ENCODE measurements at regions not wholly inside any gene's neighbourhood (a gene's known extent, or its start where the extent isn't known, plus 50 kb on each side); places are given as distances from the start of the nearest gene placed in this dataset.

DNA sequence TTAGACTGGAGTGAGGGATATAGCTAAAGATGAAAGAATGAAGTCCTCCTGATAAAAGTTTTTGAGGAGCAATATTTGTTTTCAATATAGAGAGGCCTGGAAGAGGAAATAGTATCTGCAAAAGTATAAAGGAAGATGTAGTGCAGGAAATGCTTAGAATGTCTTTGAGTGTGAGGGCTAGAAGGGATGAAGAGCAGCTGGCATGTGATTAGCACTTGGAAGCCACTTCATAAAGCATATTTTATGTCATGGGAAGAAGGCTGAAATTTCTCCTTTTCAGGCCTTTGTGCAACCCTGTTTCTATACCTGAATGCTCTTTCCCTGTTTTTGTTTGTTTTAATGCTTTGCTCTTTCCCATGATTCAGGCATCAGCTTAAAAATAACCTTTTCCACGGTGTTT lies 323.3 kb upstream of the DEPDC1 start:
- TF ChIP-seq CTCF (IDR thresholded peaks at IDR 0.05), result no peak
- TF ChIP-seq POLR2A (IDR thresholded peaks at IDR 0.05), result no peak
